GM18858 (cell line): ENCODE measurements at regions not wholly inside any gene's neighbourhood (a gene's known extent, or its start where the extent isn't known, plus 50 kb on each side); places are given as distances from the start of the nearest gene placed in this dataset.
"Not testable (repeated sequence)": the region's sequence is repeated elsewhere in the genome, so short reads cannot be mapped to it uniquely, and the experiment has no call there.

ENCODE experiments used
- ATAC-seq: cut with Tn5 transposase; IDR thresholded peaks from one replicate; pipeline ENCODE4 v1.9.1; 2021; ENCODE audit not compliant: unreplicated experiment

- no peak for ATAC-seq
Measured at GRCh38 chr7:114084472-114085312, 165.9 kb upstream of the PPP1R3A start.

GRCh38 chr7:114084002-114084471 is 165.2 kb upstream of the PPP1R3A start:
- ATAC-seq, result no peak

GRCh38 chr7:114083166-114084001 is 164.6 kb upstream of the PPP1R3A start:
- ATAC-seq, result no peak

- ATAC-seq, result no peak
Measured at GRCh38 chr7:114082642-114083165, 163.9 kb upstream of the PPP1R3A start.

- no peak for ATAC-seq
Measured at GRCh38 chr7:114081606-114082425, 163.0 kb upstream of the PPP1R3A start.

GRCh38 chr7:114077158-114077524 is 158.3 kb upstream of the PPP1R3A start:
- ATAC-seq, result not testable (repeated sequence)

- not testable (repeated sequence) for ATAC-seq
Measured at GRCh38 chr7:114076392-114077157, 157.8 kb upstream of the PPP1R3A start.

- ATAC-seq, result no peak
Measured at GRCh38 chr7:114073701-114074100, 154.9 kb upstream of the PPP1R3A start.

GRCh38 chr7:114070246-114070645 is 151.4 kb upstream of the PPP1R3A start:
- ATAC-seq, result no peak

- no peak for ATAC-seq
Measured at GRCh38 chr7:114062810-114063209, 144.0 kb upstream of the PPP1R3A start.

- ATAC-seq, result peak; percentile 88
Measured at GRCh38 chr7:114051871-114052331, 133.1 kb upstream of the PPP1R3A start.

- ATAC-seq, result no peak
Measured at GRCh38 chr7:114050571-114050970, 131.8 kb upstream of the PPP1R3A start.

GRCh38 chr7:114048386-114049235 is 129.8 kb upstream of the PPP1R3A start:
- ATAC-seq, result no peak

- no peak for ATAC-seq
Measured at GRCh38 chr7:114047889-114048288, 129.1 kb upstream of the PPP1R3A start.

- no peak for ATAC-seq
Measured at GRCh38 chr7:114033475-114033874, 114.7 kb upstream of the PPP1R3A start.

- ATAC-seq, result peak; percentile 90
Measured at GRCh38 chr7:114026486-114027089, 107.8 kb upstream of the PPP1R3A start.

- ATAC-seq, result no peak
Measured at GRCh38 chr7:114021135-114021534, 102.3 kb upstream of the PPP1R3A start.

GRCh38 chr7:114008696-114009095 is 89.9 kb upstream of the PPP1R3A start:
- ATAC-seq, result no peak

GRCh38 chr7:114007386-114007785 is 88.6 kb upstream of the PPP1R3A start:
- no peak for ATAC-seq
